ENCODE measurements at regions not wholly inside any gene's neighbourhood (a gene's known extent, or its start where the extent isn't known, plus 50 kb on each side); places are given as distances from the start of the nearest gene placed in this dataset.
"Not testable (repeated sequence)": the region's sequence is repeated elsewhere in the genome, so short reads cannot be mapped to it uniquely, and the experiment has no call there.

DNA sequence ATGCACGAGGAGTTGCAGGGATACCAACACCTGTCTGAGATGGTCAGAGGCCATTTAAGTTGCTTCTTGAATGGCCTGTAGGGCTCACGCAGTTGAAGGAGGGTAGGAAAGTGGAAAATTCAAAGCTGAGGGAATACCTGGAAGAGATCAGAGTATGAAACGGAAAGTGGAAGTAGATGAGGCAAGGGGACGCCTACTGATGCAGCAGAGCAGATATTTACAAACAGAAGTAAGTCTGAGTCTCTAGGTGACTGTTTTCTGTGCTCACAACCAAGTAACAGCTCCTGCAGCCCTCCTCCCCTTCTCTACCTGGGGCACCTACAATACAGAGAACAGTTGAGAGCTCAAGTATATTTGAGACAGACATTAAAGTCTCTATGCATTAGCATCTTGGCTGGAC, 57.5 kb upstream of the CCN1 start:
- H2BK5ac ChIP-seq (ENCODE audit: low read depth, low read length); H3K4me1 ChIP-seq (replicated peaks in 1 of 4; ENCODE audit: control insufficient read depth in 3 of 4, insufficient read depth in 4 of 4, low read length in 3 of 4); H2BK12ac ChIP-seq (ENCODE audit: low read depth, low read length); H4K91ac ChIP-seq (replicated peaks; ENCODE audit: insufficient read length, low read length); H3K4ac ChIP-seq (replicated peaks; ENCODE audit: insufficient read length, low read depth, low read length); H3K56ac ChIP-seq (replicated peaks; ENCODE audit: insufficient read length, low read depth, low read length); H3K27ac ChIP-seq (ENCODE audit: low read depth, low read length); H4K8ac ChIP-seq (ENCODE audit: extremely low read depth, insufficient read depth, low read length); H3K23me2 ChIP-seq (ENCODE audit: low read depth, low read length); H3K14ac ChIP-seq (ENCODE audit: insufficient read length); FAIRE-seq; H2BK15ac ChIP-seq (ENCODE audit: low read length); H3K9ac ChIP-seq (replicated peaks in 1 of 4; ENCODE audit: extremely low read depth in 1 of 4, low read depth in 3 of 4, low read length in 3 of 4); H3K79me1 ChIP-seq (ENCODE audit: low read depth, low read length); H4K20me1 ChIP-seq (replicated peaks in 1 of 2; ENCODE audit: control insufficient read depth in 1 of 2, insufficient read depth in 2 of 2, low read length in 2 of 2); H2AFZ ChIP-seq (ENCODE audit: low read length); H3K9me3 ChIP-seq (ENCODE audit: insufficient read depth in 2 of 2, low read depth in 1 of 2, low read length in 1 of 2); H2BK20ac ChIP-seq (ENCODE audit: low read length); POLR2A ChIA-PET (ENCODE audit: partially characterized antibody); DNase-seq (ENCODE audit: low read depth in 1 of 2, low spot score in 2 of 2); H2AK5ac ChIP-seq (ENCODE audit: low read depth, low read length); H3K36me3 ChIP-seq (ENCODE audit: control insufficient read depth in 2 of 4, insufficient read depth in 4 of 4, low read length in 3 of 4); H3K4me2 ChIP-seq (ENCODE audit: insufficient read depth in 1 of 2, low read depth in 2 of 2, low read length in 2 of 2); H3K79me2 ChIP-seq (ENCODE audit: control insufficient read depth in 1 of 2, insufficient read depth in 2 of 2, low read length in 2 of 2); H2BK120ac ChIP-seq (replicated peaks; ENCODE audit: low read depth, low read length); H3K18ac ChIP-seq (ENCODE audit: extremely low read depth, low read length); H3K23ac ChIP-seq (ENCODE audit: insufficient read length); H3K27me3 ChIP-seq (replicated peaks in 1 of 4; ENCODE audit: control insufficient read depth in 3 of 4, extremely low read depth in 1 of 4, insufficient read depth in 3 of 4, low read length in 3 of 4); H3K4me3 ChIP-seq (ENCODE audit: extremely low read depth in 1 of 4, insufficient read depth in 2 of 4, low read depth in 3 of 4, low read length in 4 of 4); H4K5ac ChIP-seq (ENCODE audit: insufficient read length, low read depth, low read length): not testable (repeated sequence)
- CTCF ChIA-PET (ENCODE audit: partially characterized antibody), result interaction anchor here (1.2 kb wide), 1 partner anchor 172 kb away, joined by 3 read pairs; no protein-coding TSS in a partner anchor
- WGBS, 2 experiments (ENCODE audit: extremely low coverage in 1 of 2, insufficient coverage in 1 of 2, insufficient read length in 1 of 2, insufficient replicate concordance in 2 of 2, low coverage in 1 of 2, low lambda C conversion rate in 2 of 2, missing lambda C conversion rate in 1 of 2), result 96% methylated on average over 3 of the region's 4 CpGs; no CpG with 5 or more reads in 1 of the 2 experiments

DNA sequence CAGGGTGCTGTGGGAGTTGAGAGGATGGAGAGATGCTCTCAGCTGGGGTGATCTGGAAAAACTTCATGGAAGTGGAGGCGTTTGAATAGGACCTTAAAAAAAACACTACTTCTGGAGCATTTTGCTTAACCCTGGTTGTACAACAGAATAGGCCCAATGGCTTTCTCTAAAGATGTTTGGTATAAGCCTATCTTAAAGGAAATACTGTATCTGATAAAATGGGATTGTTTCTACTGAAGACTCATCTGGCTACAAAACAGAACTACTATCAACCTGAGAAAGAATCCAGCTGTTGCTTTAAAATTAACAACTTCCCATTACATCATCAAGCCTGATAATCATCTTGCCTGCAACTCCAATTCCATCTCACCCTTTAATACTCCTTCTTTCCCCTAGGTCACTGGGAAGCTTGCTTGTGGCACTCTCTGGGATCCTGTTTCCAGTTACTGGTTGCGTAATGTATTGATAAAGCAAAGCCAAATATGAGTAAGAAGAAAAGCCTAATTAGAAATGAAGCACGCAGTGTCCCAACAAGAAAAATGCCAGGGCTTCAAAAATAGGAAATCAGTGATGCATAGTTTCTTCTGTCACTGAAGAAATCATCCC, 56.2 kb upstream of the CCN1 start:
- H2BK5ac ChIP-seq (ENCODE audit: low read depth, low read length); H2BK120ac ChIP-seq (replicated peaks; ENCODE audit: low read depth, low read length); H4K8ac ChIP-seq (ENCODE audit: extremely low read depth, insufficient read depth, low read length); H3K4me3 ChIP-seq (ENCODE audit: extremely low read depth in 1 of 4, insufficient read depth in 2 of 4, low read depth in 3 of 4, low read length in 4 of 4); H3K23me2 ChIP-seq (ENCODE audit: low read depth, low read length); H3K79me2 ChIP-seq (ENCODE audit: control insufficient read depth in 1 of 2, insufficient read depth in 2 of 2, low read length in 2 of 2); H3K14ac ChIP-seq (ENCODE audit: insufficient read length); H4K91ac ChIP-seq (replicated peaks; ENCODE audit: insufficient read length, low read length); H3K27ac ChIP-seq (ENCODE audit: low read depth, low read length); POLR2A ChIA-PET (ENCODE audit: partially characterized antibody); H3K4me2 ChIP-seq (ENCODE audit: insufficient read depth in 1 of 2, low read depth in 2 of 2, low read length in 2 of 2); FAIRE-seq; H2AK5ac ChIP-seq (ENCODE audit: low read depth, low read length); H2AFZ ChIP-seq (ENCODE audit: low read length); H3K4me1 ChIP-seq (replicated peaks in 1 of 4; ENCODE audit: control insufficient read depth in 3 of 4, insufficient read depth in 4 of 4, low read length in 3 of 4); DNase-seq (ENCODE audit: low read depth in 1 of 2, low spot score in 2 of 2); H2BK15ac ChIP-seq (ENCODE audit: low read length); H2BK12ac ChIP-seq (ENCODE audit: low read depth, low read length); H3K9ac ChIP-seq (replicated peaks in 1 of 4; ENCODE audit: extremely low read depth in 1 of 4, low read depth in 3 of 4, low read length in 3 of 4); H4K20me1 ChIP-seq (replicated peaks in 1 of 2; ENCODE audit: control insufficient read depth in 1 of 2, insufficient read depth in 2 of 2, low read length in 2 of 2); H3K27me3 ChIP-seq (replicated peaks in 1 of 4; ENCODE audit: control insufficient read depth in 3 of 4, extremely low read depth in 1 of 4, insufficient read depth in 3 of 4, low read length in 3 of 4); H3K36me3 ChIP-seq (ENCODE audit: control insufficient read depth in 2 of 4, insufficient read depth in 4 of 4, low read length in 3 of 4); H3K23ac ChIP-seq (ENCODE audit: insufficient read length); H3K9me3 ChIP-seq (ENCODE audit: insufficient read depth in 2 of 2, low read depth in 1 of 2, low read length in 1 of 2); H3K79me1 ChIP-seq (ENCODE audit: low read depth, low read length); H3K56ac ChIP-seq (replicated peaks; ENCODE audit: insufficient read length, low read depth, low read length); H3K18ac ChIP-seq (ENCODE audit: extremely low read depth, low read length); H4K5ac ChIP-seq (ENCODE audit: insufficient read length, low read depth, low read length); H2BK20ac ChIP-seq (ENCODE audit: low read length); H3K4ac ChIP-seq (replicated peaks; ENCODE audit: insufficient read length, low read depth, low read length): not testable (repeated sequence)
- 80% methylated on average over 1 of the region's 3 CpGs; no CpG with 5 or more reads in 1 of the 2 experiments for WGBS, 2 experiments (ENCODE audit: extremely low coverage in 1 of 2, insufficient coverage in 1 of 2, insufficient read length in 1 of 2, insufficient replicate concordance in 2 of 2, low coverage in 1 of 2, low lambda C conversion rate in 2 of 2, missing lambda C conversion rate in 1 of 2)
- CTCF ChIA-PET (ENCODE audit: partially characterized antibody), result interaction anchor here (1.2 kb wide), 1 partner anchor 171 kb away, joined by 3 read pairs; no protein-coding TSS in a partner anchor

Measured in H1 (cell line).